GM19351 (cell line): ENCODE measurements at regions not wholly inside any gene's neighbourhood (a gene's known extent, or its start where the extent isn't known, plus 50 kb on each side); places are given as distances from the start of the nearest gene placed in this dataset.

Source experiments
- ATAC-seq: cut with Tn5 transposase; IDR thresholded peaks from one replicate; pipeline ENCODE4 v1.9.1; 2021; ENCODE audit warnings: mild to moderate bottlenecking, moderate library complexity; ENCODE audit not compliant: unreplicated experiment

- no peak for ATAC-seq
Observed at GRCh38 chr6:9499709-9500108, 915.2 kb downstream of the TFAP2A start.

- ATAC-seq = no peak
Observed at GRCh38 chr6:9496837-9497236, 918.0 kb downstream of the TFAP2A start.

GRCh38 chr6:9494864-9495263, 920.0 kb downstream of the TFAP2A start:
- no peak for ATAC-seq

GRCh38 chr6:9492790-9493189, 922.1 kb downstream of the TFAP2A start:
- no peak for ATAC-seq

GRCh38 chr6:9487128-9487527, 927.7 kb downstream of the TFAP2A start:
- no peak for ATAC-seq

- no peak for ATAC-seq
Observed at GRCh38 chr6:9485992-9486391, 928.9 kb downstream of the TFAP2A start.

- no peak for ATAC-seq
Observed at GRCh38 chr6:9484686-9485085, 930.2 kb downstream of the TFAP2A start.

GRCh38 chr6:9484091-9484490, 930.8 kb downstream of the TFAP2A start:
- no peak for ATAC-seq

GRCh38 chr6:9482030-9482738, 932.7 kb downstream of the TFAP2A start:
- no peak for ATAC-seq

- ATAC-seq = no peak
Observed at GRCh38 chr6:9481292-9482029, 933.4 kb downstream of the TFAP2A start.

GRCh38 chr6:9468277-9468676, 946.6 kb downstream of the TFAP2A start:
- no peak for ATAC-seq

- no peak for ATAC-seq
Observed at GRCh38 chr6:9467741-9468140, 947.1 kb downstream of the TFAP2A start.

- no peak for ATAC-seq
Observed at GRCh38 chr6:9464583-9464982, 950.3 kb downstream of the TFAP2A start.

GRCh38 chr6:9463311-9463710, 951.6 kb downstream of the TFAP2A start:
- no peak for ATAC-seq

GRCh38 chr6:9461188-9461587, 953.7 kb downstream of the TFAP2A start:
- ATAC-seq = no peak

- ATAC-seq = no peak
Observed at GRCh38 chr6:9458424-9458823, 956.5 kb downstream of the TFAP2A start.

- no peak for ATAC-seq
Observed at GRCh38 chr6:9455864-9456658, 958.8 kb downstream of the TFAP2A start.

GRCh38 chr6:9439621-9440330, 975.1 kb downstream of the TFAP2A start:
- no peak for ATAC-seq

GRCh38 chr6:9437836-9438235, 977.0 kb downstream of the TFAP2A start:
- no peak for ATAC-seq

GRCh38 chr6:9435281-9435680, 979.6 kb downstream of the TFAP2A start:
- no peak for ATAC-seq

GRCh38 chr6:9431945-9432344, 982.9 kb downstream of the TFAP2A start:
- ATAC-seq = no peak
